ENCODE measurements at regions not wholly inside any gene's neighbourhood (a gene's known extent, or its start where the extent isn't known, plus 50 kb on each side); places are given as distances from the start of the nearest gene placed in this dataset.

DNA sequence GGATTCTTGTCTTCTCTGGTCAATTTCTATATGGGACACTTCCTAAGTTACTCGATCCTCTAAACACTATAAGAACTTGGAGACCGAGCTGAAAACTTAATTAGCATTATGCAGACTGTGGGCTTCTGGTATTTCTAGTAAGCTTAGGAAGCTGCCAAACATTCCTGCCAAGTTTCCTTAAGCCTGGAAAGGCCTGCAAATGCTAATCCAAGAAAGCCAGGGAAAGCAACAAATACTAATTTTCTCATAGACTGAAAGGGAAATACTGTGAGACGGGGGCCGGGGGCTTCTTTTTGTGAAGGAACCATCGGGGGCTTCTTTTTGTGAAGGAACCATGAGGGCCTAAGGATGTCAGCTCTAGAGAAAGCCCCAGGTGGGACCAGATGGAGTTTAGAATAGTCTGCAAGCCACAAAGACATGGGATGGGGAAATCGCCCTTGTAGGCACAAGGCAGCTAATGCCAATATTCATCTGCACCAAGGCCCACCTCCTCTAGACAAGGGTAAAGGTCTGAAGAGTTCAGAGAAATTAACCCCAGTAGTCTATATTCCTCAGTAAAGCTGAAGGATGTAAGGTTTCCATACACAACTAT is 332.4 kb upstream of the PRDM1 start:
- TF ChIP-seq CTCF (IDR thresholded peaks at IDR 0.05) (no peak), POLR2A (IDR thresholded peaks at IDR 0.05) (no peak)
